ENCODE measurements at regions not wholly inside any gene's neighbourhood (a gene's known extent, or its start where the extent isn't known, plus 50 kb on each side); places are given as distances from the start of the nearest gene placed in this dataset.
A peak's percentile ranks its signal among the peaks of the same experiment; 100 is the strongest.

DNA sequence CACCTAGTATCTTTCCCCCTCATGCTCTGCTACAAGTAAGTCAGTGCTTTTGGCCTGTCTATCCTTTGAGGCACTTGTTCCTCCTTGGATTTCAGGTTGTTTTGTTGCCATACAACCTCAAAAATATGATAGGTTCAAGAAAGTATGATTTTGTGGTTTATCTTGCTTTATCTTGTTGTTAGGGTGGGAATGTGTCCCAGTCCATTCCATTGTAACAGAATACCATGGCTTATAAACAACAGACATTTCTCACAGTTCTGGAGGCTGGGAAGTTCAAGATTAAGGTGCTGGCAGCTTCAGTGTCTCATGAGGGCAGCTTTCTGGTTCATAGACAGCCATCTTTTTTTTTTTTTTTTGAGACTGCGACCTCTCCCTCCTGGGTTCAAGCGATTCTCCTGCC, 72.1 kb downstream of the TMEM270 start:
- TF ChIP-seq, protein P1, sequence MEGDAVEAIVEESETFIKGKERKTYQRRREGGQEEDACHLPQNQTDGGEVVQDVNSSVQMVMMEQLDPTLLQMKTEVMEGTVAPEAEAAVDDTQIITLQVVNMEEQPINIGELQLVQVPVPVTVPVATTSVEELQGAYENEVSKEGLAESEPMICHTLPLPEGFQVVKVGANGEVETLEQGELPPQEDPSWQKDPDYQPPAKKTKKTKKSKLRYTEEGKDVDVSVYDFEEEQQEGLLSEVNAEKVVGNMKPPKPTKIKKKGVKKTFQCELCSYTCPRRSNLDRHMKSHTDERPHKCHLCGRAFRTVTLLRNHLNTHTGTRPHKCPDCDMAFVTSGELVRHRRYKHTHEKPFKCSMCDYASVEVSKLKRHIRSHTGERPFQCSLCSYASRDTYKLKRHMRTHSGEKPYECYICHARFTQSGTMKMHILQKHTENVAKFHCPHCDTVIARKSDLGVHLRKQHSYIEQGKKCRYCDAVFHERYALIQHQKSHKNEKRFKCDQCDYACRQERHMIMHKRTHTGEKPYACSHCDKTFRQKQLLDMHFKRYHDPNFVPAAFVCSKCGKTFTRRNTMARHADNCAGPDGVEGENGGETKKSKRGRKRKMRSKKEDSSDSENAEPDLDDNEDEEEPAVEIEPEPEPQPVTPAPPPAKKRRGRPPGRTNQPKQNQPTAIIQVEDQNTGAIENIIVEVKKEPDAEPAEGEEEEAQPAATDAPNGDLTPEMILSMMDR (IDR thresholded peaks at IDR 0.05; ENCODE audit: low read depth, low read length): no peak
- DNase-seq (ENCODE audit: extremely low read depth, low read depth): peak; percentile 47

DNA sequence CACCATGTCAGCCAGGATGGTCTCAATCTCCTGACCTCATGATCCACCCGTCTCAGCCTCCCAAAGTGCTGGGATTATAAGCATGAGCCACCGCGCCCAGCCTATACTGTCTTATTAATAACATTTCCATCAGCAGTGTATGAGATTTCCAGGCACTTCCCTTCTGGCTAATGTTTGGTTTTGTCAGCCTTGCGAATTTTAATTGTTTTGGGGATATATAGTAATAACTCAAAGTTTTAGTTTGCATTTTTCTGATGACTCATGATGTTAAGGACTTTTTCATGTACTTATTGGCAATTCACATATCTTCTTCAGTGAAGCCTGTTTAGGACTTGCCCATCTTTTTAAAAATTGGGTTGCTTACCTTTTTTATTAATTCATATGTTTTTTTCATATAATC, 76.0 kb downstream of the TMEM270 start:
- TF ChIP-seq, protein P1 (IDR thresholded peaks at IDR 0.05; ENCODE audit: low read depth, low read length): no peak
- no peak for DNase-seq (ENCODE audit: extremely low read depth, low read depth)

DNA sequence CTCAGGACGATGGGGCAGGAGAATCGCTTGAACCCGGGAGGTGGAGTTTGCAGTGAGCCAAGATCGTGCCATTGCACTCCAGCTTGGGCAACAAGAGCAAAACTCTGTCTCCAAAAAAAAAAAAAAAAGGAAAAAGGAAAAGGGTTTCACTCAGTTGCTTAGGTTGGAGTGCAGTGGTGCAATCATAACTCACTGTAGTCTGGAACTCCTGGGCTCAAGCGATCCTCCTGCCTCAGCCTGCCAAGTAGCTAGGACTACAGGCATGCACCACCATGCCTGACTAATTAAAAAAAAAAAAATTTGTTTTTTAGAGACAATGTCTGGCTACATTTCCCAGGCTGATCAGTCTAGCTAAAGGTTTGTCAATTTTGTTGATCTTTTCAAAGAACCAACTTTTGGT, 76.7 kb downstream of the TMEM270 start:
- peak; percentile 56 for DNase-seq (ENCODE audit: extremely low read depth, low read depth)

DNA sequence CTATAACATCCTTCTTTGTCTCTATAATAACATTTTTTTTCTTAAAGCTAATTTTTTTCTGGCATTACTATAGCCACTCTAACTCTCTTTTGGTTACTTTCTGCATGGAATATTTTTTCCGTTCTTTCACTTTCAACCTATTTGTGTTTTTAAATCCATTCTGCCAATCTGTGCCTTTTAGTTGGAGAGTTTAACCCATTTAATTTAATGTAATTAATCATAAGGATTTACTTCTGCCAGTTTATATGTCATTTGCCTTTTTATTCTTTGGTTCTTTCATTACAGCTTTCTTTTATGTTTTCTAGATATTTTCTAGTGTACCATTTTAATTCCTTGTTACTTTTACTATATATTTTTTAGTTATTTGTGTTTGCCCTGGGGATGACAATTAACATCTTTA, 78.6 kb downstream of the TMEM270 start:
- DNase-seq (ENCODE audit: extremely low read depth, low read depth): no peak
- TF ChIP-seq, protein P1 (IDR thresholded peaks at IDR 0.05; ENCODE audit: low read depth, low read length): no peak

DNA sequence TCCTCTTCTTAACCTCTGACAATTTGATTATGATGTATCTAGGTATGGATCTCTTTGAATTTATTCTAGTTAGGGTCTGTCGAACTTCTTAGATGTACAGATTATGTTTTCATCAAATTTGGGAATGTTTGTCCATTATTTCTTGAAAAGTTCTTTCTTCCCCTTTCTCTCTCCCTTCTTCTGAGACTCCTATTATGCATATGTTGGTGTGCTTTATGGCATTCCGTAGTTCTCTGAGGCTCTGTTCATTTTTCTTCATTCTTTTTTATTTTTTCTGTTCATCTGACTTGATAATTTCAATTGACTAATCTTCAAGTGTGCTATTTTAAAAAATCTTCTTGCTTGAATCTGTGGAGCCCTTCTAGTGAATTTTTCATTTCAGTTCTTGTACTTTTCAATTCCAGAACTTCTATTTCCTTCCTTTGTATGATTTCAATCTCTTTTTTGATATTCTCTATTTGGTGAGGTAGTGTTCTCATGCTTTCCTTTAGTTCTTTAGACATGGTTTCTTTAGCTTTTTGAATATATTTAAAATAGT, 79.8 kb downstream of the TMEM270 start:
- no peak for DNase-seq (ENCODE audit: extremely low read depth, low read depth)
- TF ChIP-seq, protein P1 (IDR thresholded peaks at IDR 0.05; ENCODE audit: low read depth, low read length): no peak

DNA sequence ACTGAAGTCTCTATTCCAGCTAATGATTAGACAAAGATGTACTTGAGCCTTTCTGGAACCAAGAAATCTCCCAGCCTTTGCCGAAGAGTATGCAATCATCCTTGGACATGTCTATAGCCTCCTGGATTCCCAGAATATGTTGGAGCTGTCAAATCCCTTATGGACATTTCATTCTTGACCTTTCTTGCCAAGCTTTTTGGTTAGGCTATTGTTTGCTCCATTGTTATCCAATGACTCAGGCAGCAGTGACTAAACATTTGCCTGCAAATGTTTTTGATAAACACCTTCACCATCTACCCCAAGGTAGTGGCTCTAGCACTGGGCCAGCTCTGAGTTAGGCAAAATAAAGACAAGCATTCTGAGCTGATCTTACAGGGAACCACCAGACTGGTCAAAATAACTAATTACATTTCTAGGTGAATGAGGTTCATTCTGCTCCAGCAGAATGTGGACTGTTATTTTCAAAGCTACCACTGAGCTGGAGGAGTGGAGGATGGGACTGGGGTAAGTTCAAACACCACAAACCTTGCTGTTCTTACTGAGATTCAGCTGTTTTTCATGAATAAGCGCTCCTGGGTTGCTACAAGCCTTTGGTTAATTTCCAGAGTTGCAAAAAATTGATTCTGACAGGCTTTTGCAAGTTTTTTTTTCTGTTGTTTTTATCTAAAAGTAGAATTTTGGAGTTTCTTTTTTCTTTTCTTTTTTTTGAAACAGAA, 81.0 kb downstream of the TMEM270 start:
- peak; percentile 74 for DNase-seq (ENCODE audit: extremely low read depth, low read depth)
- TF ChIP-seq, protein P1 (IDR thresholded peaks at IDR 0.05; ENCODE audit: low read depth, low read length): no peak

DNA sequence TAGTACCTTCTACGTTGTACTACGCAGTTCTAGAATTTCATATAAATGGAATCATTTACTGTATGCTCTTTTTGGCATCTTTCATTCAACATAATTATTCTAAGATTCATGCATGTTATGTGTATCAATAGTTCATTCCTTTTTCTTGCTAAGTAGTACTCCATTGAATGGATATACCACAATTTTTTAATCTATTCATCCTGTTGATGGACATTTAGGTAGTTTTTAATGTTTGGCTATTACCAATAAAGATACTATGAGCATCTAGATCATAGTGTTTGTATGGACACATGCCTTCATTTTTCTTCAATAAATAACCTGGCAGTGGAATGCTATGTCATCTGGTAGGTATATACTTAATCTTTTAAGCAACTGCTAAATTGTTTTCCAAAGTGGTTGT, 83.0 kb upstream of the ELN start:
- TF ChIP-seq, protein P1 (IDR thresholded peaks at IDR 0.05; ENCODE audit: low read depth, low read length): no peak
- no peak for DNase-seq (ENCODE audit: extremely low read depth, low read depth)

DNA sequence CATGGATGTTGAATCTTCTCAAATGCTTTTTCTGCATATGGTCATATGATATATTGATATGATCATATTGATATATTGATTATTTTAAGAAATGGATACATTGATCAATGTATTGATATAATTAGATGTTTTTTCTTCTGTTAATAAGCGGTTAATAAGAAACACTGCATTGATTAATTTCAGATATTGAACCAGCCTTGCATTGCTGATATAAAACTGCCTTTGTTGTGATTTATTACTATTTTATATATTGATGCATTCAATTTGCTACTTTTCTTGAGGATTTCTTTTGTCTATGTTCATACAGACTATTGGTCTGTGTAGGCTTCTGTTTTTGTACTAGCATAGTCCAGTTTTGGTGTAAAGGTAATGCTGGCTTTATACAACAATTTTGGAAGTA, 79.7 kb upstream of the ELN start:
- DNase-seq (ENCODE audit: extremely low read depth, low read depth): no peak
- TF ChIP-seq, protein P1 (IDR thresholded peaks at IDR 0.05; ENCODE audit: low read depth, low read length): no peak

Measured in AG09319 (cell line).